ENCODE measurements at regions not wholly inside any gene's neighbourhood (a gene's known extent, or its start where the extent isn't known, plus 50 kb on each side); places are given as distances from the start of the nearest gene placed in this dataset.

DNA sequence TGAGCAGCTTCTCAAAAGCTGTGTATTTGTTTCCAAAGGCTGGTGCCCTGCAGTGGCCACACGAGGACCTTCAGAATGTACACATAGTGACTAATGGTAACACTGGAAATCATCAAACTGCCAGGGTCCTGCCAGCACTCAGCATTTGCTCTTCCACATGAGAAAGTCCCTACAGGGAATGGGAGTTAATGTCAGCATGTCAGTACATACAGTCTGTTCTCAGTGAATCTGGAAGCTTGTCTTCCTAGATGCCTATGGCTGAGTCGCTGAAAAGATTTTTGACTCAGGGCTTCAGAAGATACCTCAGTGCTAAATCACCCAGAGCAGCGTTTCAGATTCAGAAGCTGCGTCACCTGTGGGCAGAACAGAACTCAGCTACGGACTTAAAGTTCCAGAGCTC is 108.2 kb downstream of the CDC7 start:
- Mint-ChIP-seq H3K27me3 (ENCODE audit: insufficient read depth, low read depth, poor library complexity) (no peaks in the 10 kb centered on the region), H3K36me3 (ENCODE audit: low read depth) (no peaks in the 10 kb centered on the region), H3K27ac (no peak overlapping the region), H3K4me3 (no peak overlapping the region), H3K4me1 (peaks cover 16% of the 10 kb centered on the region), H3K9me3 (no peaks in the 10 kb centered on the region)
- H2AFZ ChIP-seq = no peak overlapping the region
- 0 out of 2 replicates have a peak, but pooled peaks cover 2% of the 10 kb centered on the region for H3K9me2 ChIP-seq (ENCODE audit: insufficient read depth)
- H3K4me3 ChIP-seq = no peak overlapping the region
- no peaks in the 10 kb centered on the region for H3K27me3 ChIP-seq (ENCODE audit: insufficient read depth)
- DNase-seq (ENCODE audit: low spot score) = no peak
- TF ChIP-seq POLR2AphosphoS5 (IDR thresholded peaks at IDR 0.05; ENCODE audit: low read depth) (no peak), EZH2phosphoT487 (IDR thresholded peaks at IDR 0.05; ENCODE audit: unreplicated experiment) (no peak), STAT1 (IDR thresholded peaks at IDR 0.05; ENCODE audit: unreplicated experiment) (no peak), JUNB (IDR thresholded peaks at IDR 0.05; ENCODE audit: unreplicated experiment) (no peak)
- TF ChIP-seq, protein P1, sequence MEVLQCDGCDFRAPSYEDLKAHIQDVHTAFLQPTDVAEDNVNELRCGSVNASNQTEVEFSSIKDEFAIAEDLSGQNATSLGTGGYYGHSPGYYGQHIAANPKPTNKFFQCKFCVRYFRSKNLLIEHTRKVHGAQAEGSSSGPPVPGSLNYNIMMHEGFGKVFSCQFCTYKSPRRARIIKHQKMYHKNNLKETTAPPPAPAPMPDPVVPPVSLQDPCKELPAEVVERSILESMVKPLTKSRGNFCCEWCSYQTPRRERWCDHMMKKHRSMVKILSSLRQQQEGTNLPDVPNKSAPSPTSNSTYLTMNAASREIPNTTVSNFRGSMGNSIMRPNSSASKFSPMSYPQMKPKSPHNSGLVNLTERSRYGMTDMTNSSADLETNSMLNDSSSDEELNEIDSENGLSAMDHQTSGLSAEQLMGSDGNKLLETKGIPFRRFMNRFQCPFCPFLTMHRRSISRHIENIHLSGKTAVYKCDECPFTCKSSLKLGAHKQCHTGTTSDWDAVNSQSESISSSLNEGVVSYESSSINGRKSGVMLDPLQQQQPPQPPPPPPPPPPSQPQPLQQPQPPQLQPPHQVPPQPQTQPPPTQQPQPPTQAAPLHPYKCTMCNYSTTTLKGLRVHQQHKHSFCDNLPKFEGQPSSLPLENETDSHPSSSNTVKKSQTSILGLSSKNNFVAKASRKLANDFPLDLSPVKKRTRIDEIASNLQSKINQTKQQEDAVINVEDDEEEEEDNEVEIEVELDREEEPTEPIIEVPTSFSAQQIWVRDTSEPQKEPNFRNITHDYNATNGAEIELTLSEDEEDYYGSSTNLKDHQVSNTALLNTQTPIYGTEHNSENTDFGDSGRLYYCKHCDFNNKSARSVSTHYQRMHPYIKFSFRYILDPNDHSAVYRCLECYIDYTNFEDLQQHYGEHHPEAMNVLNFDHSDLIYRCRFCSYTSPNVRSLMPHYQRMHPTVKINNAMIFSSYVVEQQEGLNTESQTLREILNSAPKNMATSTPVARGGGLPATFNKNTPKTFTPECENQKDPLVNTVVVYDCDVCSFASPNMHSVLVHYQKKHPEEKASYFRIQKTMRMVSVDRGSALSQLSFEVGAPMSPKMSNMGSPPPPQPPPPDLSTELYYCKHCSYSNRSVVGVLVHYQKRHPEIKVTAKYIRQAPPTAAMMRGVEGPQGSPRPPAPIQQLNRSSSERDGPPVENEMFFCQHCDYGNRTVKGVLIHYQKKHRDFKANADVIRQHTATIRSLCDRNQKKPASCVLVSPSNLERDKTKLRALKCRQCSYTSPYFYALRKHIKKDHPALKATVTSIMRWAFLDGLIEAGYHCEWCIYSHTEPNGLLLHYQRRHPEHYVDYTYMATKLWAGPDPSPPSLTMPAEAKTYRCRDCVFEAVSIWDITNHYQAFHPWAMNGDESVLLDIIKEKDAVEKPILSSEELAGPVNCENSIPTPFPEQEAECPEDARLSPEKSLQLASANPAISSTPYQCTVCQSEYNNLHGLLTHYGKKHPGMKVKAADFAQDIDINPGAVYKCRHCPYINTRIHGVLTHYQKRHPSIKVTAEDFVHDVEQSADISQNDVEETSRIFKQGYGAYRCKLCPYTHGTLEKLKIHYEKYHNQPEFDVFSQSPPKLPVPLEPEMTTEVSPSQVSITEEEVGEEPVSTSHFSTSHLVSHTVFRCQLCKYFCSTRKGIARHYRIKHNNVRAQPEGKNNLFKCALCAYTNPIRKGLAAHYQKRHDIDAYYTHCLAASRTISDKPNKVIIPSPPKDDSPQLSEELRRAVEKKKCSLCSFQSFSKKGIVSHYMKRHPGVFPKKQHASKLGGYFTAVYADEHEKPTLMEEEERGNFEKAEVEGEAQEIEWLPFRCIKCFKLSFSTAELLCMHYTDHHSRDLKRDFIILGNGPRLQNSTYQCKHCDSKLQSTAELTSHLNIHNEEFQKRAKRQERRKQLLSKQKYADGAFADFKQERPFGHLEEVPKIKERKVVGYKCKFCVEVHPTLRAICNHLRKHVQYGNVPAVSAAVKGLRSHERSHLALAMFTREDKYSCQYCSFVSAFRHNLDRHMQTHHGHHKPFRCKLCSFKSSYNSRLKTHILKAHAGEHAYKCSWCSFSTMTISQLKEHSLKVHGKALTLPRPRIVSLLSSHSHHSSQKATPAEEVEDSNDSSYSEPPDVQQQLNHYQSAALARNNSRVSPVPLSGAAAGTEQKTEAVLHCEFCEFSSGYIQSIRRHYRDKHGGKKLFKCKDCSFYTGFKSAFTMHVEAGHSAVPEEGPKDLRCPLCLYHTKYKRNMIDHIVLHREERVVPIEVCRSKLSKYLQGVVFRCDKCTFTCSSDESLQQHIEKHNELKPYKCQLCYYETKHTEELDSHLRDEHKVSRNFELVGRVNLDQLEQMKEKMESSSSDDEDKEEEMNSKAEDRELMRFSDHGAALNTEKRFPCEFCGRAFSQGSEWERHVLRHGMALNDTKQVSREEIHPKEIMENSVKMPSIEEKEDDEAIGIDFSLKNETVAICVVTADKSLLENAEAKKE (CRISPR knock-in tag; IDR thresholded peaks at IDR 0.05) = no peak
- TF ChIP-seq, protein P2, sequence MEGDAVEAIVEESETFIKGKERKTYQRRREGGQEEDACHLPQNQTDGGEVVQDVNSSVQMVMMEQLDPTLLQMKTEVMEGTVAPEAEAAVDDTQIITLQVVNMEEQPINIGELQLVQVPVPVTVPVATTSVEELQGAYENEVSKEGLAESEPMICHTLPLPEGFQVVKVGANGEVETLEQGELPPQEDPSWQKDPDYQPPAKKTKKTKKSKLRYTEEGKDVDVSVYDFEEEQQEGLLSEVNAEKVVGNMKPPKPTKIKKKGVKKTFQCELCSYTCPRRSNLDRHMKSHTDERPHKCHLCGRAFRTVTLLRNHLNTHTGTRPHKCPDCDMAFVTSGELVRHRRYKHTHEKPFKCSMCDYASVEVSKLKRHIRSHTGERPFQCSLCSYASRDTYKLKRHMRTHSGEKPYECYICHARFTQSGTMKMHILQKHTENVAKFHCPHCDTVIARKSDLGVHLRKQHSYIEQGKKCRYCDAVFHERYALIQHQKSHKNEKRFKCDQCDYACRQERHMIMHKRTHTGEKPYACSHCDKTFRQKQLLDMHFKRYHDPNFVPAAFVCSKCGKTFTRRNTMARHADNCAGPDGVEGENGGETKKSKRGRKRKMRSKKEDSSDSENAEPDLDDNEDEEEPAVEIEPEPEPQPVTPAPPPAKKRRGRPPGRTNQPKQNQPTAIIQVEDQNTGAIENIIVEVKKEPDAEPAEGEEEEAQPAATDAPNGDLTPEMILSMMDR (conservative IDR thresholded peaks at IDR 0.05; ENCODE audit: low read depth in 2 of 2) = no peak
- H3K27ac ChIP-seq (ENCODE audit: low read depth) = no peak overlapping the region
- no peaks in the 10 kb centered on the region for H3K36me3 ChIP-seq (ENCODE audit: insufficient read depth)
- H3F3A ChIP-seq (replicated peaks; ENCODE audit: low read depth) = no peaks in the 10 kb centered on the region
- H3K4me2 ChIP-seq = no peak overlapping the region
- ATAC-seq = no peak
- H3K79me2 ChIP-seq (replicated peaks; ENCODE audit: insufficient read depth) = no peaks in the 10 kb centered on the region
- no peaks in the 10 kb centered on the region; the same call in 1 of the 2 replicates for H4K20me1 ChIP-seq (replicated peaks; ENCODE audit: insufficient read depth)
- 0 out of 2 replicates have a peak, but pooled peaks cover 5% of the 10 kb centered on the region for H3K4me1 ChIP-seq (ENCODE audit: insufficient read depth)

Measured in GM23338 (cell line).